ENCODE measurements at regions not wholly inside any gene's neighbourhood (a gene's known extent, or its start where the extent isn't known, plus 50 kb on each side); places are given as distances from the start of the nearest gene placed in this dataset.

- H3K4me3 ChIP-seq (ENCODE audit: low read depth in 1 of 2, low read length in 2 of 2): no peak overlapping the region
- no peak overlapping the region for H3K9ac ChIP-seq (ENCODE audit: low read length)
- H3K27ac ChIP-seq (ENCODE audit: low read depth, low read length): no peak overlapping the region
- H3K36me3 ChIP-seq (ENCODE audit: insufficient read depth, low read length): no peaks in the 10 kb centered on the region
- H3K9me3 ChIP-seq (ENCODE audit: low read length): no peaks in the 10 kb centered on the region
- H3K27me3 ChIP-seq (ENCODE audit: control insufficient read depth in 1 of 2, insufficient read depth in 2 of 2, low read length in 2 of 2): no peaks in the 10 kb centered on the region
- H3K4me1 ChIP-seq (ENCODE audit: insufficient read depth, low read length): no peaks in the 10 kb centered on the region
These were observed 163.3 kb downstream of the CASP12 start for GRCh38 chr11:104734998-104735397.

- Histone ChIP-seq H3K9ac (ENCODE audit: low read length) (no peak overlapping the region), H3K9me3 (ENCODE audit: low read length) (no peaks in the 10 kb centered on the region), H3K4me1 (ENCODE audit: insufficient read depth, low read length) (no peaks in the 10 kb centered on the region)
These were observed 166.4 kb downstream of the CASP12 start for GRCh38 chr11:104731890-104732289.

GRCh38 chr11:104728927-104729326, 169.3 kb downstream of the CASP12 start:
- Histone ChIP-seq H3K9me3 (ENCODE audit: low read length) (no peaks in the 10 kb centered on the region), H3K27me3 (ENCODE audit: control insufficient read depth in 1 of 2, insufficient read depth in 2 of 2, low read length in 2 of 2) (no peaks in the 10 kb centered on the region), H3K9ac (ENCODE audit: low read length) (no peak overlapping the region), H3K27ac (ENCODE audit: low read depth, low read length) (no peak overlapping the region), H3K36me3 (ENCODE audit: insufficient read depth, low read length) (no peaks in the 10 kb centered on the region), H3K4me1 (ENCODE audit: insufficient read depth, low read length) (no peaks in the 10 kb centered on the region), H3K4me3 (ENCODE audit: low read depth in 1 of 2, low read length in 2 of 2) (no peak overlapping the region)

More at GRCh38 chr11:104731890-104732289, 166.4 kb downstream of the CASP12 start:
- H3K4me3 ChIP-seq (ENCODE audit: low read depth in 1 of 2, low read length in 2 of 2): no peak overlapping the region
- H3K27ac ChIP-seq (ENCODE audit: low read depth, low read length): no peak overlapping the region
- H3K27me3 ChIP-seq (ENCODE audit: control insufficient read depth in 1 of 2, insufficient read depth in 2 of 2, low read length in 2 of 2): no peaks in the 10 kb centered on the region
- H3K36me3 ChIP-seq (ENCODE audit: insufficient read depth, low read length): no peaks in the 10 kb centered on the region

GRCh38 chr11:104727768-104728167, 170.5 kb downstream of the CASP12 start:
- Histone ChIP-seq H3K9ac (ENCODE audit: low read length) (no peak overlapping the region), H3K4me3 (ENCODE audit: low read depth in 1 of 2, low read length in 2 of 2) (no peak overlapping the region), H3K27me3 (ENCODE audit: control insufficient read depth in 1 of 2, insufficient read depth in 2 of 2, low read length in 2 of 2) (no peaks in the 10 kb centered on the region), H3K36me3 (ENCODE audit: insufficient read depth, low read length) (no peaks in the 10 kb centered on the region), H3K4me1 (ENCODE audit: insufficient read depth, low read length) (no peaks in the 10 kb centered on the region), H3K9me3 (ENCODE audit: low read length) (no peaks in the 10 kb centered on the region), H3K27ac (ENCODE audit: low read depth, low read length) (no peak overlapping the region)

GRCh38 chr11:104727095-104727494, 171.2 kb downstream of the CASP12 start:
- no peaks in the 10 kb centered on the region for H3K27me3 ChIP-seq (ENCODE audit: control insufficient read depth in 1 of 2, insufficient read depth in 2 of 2, low read length in 2 of 2)
- H3K9me3 ChIP-seq (ENCODE audit: low read length): no peaks in the 10 kb centered on the region
- no peak overlapping the region for H3K4me3 ChIP-seq (ENCODE audit: low read depth in 1 of 2, low read length in 2 of 2)
- H3K36me3 ChIP-seq (ENCODE audit: insufficient read depth, low read length): no peaks in the 10 kb centered on the region
- H3K4me1 ChIP-seq (ENCODE audit: insufficient read depth, low read length): no peaks in the 10 kb centered on the region
- H3K27ac ChIP-seq (ENCODE audit: low read depth, low read length): no peak overlapping the region
- H3K9ac ChIP-seq (ENCODE audit: low read length): no peak overlapping the region

GRCh38 chr11:104725796-104726408, 172.4 kb downstream of the CASP12 start:
- Histone ChIP-seq H3K9me3 (ENCODE audit: low read length) (no peaks in the 10 kb centered on the region), H3K36me3 (ENCODE audit: insufficient read depth, low read length) (no peaks in the 10 kb centered on the region), H3K9ac (ENCODE audit: low read length) (no peak overlapping the region)

GRCh38 chr11:104713401-104713800, 184.9 kb downstream of the CASP12 start:
- Histone ChIP-seq H3K27ac (ENCODE audit: low read depth, low read length) (no peak overlapping the region), H3K36me3 (ENCODE audit: insufficient read depth, low read length) (no peaks in the 10 kb centered on the region), H3K4me3 (ENCODE audit: low read depth in 1 of 2, low read length in 2 of 2) (no peak overlapping the region), H3K9ac (ENCODE audit: low read length) (no peak overlapping the region), H3K9me3 (ENCODE audit: low read length) (no peaks in the 10 kb centered on the region), H3K27me3 (ENCODE audit: control insufficient read depth in 1 of 2, insufficient read depth in 2 of 2, low read length in 2 of 2) (no peaks in the 10 kb centered on the region), H3K4me1 (ENCODE audit: insufficient read depth, low read length) (no peaks in the 10 kb centered on the region)

More at GRCh38 chr11:104725796-104726408, 172.4 kb downstream of the CASP12 start:
- Histone ChIP-seq H3K4me3 (ENCODE audit: low read depth in 1 of 2, low read length in 2 of 2) (no peak overlapping the region), H3K27ac (ENCODE audit: low read depth, low read length) (no peak overlapping the region), H3K27me3 (ENCODE audit: control insufficient read depth in 1 of 2, insufficient read depth in 2 of 2, low read length in 2 of 2) (no peaks in the 10 kb centered on the region), H3K4me1 (ENCODE audit: insufficient read depth, low read length) (no peaks in the 10 kb centered on the region)

- Histone ChIP-seq H3K9me3 (ENCODE audit: low read length) (no peaks in the 10 kb centered on the region), H3K4me3 (ENCODE audit: low read depth in 1 of 2, low read length in 2 of 2) (no peak overlapping the region), H3K27ac (ENCODE audit: low read depth, low read length) (peak overlapping the region; percentile 41), H3K36me3 (ENCODE audit: insufficient read depth, low read length) (no peaks in the 10 kb centered on the region), H3K9ac (ENCODE audit: low read length) (no peak overlapping the region), H3K4me1 (ENCODE audit: insufficient read depth, low read length) (no peaks in the 10 kb centered on the region), H3K27me3 (ENCODE audit: control insufficient read depth in 1 of 2, insufficient read depth in 2 of 2, low read length in 2 of 2) (no peaks in the 10 kb centered on the region)
These were observed 192.6 kb downstream of the CASP12 start for GRCh38 chr11:104705490-104706190.

GRCh38 chr11:104704888-104705287, 193.4 kb downstream of the CASP12 start:
- Histone ChIP-seq H3K9me3 (ENCODE audit: low read length) (no peaks in the 10 kb centered on the region), H3K27me3 (ENCODE audit: control insufficient read depth in 1 of 2, insufficient read depth in 2 of 2, low read length in 2 of 2) (no peaks in the 10 kb centered on the region), H3K36me3 (ENCODE audit: insufficient read depth, low read length) (no peaks in the 10 kb centered on the region), H3K4me1 (ENCODE audit: insufficient read depth, low read length) (no peaks in the 10 kb centered on the region), H3K9ac (ENCODE audit: low read length) (no peak overlapping the region), H3K27ac (ENCODE audit: low read depth, low read length) (no peak overlapping the region), H3K4me3 (ENCODE audit: low read depth in 1 of 2, low read length in 2 of 2) (no peak overlapping the region)

GRCh38 chr11:104704146-104704830, 194.0 kb downstream of the CASP12 start:
- no peaks in the 10 kb centered on the region for H3K4me1 ChIP-seq (ENCODE audit: insufficient read depth, low read length)
- H3K27me3 ChIP-seq (ENCODE audit: control insufficient read depth in 1 of 2, insufficient read depth in 2 of 2, low read length in 2 of 2): no peaks in the 10 kb centered on the region
- H3K9ac ChIP-seq (ENCODE audit: low read length): no peak overlapping the region
- no peaks in the 10 kb centered on the region for H3K9me3 ChIP-seq (ENCODE audit: low read length)
- no peaks in the 10 kb centered on the region for H3K36me3 ChIP-seq (ENCODE audit: insufficient read depth, low read length)
- H3K27ac ChIP-seq (ENCODE audit: low read depth, low read length): no peak overlapping the region
- H3K4me3 ChIP-seq (ENCODE audit: low read depth in 1 of 2, low read length in 2 of 2): no peak overlapping the region

GRCh38 chr11:104700609-104701008, 197.7 kb downstream of the CASP12 start:
- Histone ChIP-seq H3K36me3 (ENCODE audit: insufficient read depth, low read length) (no peaks in the 10 kb centered on the region), H3K9me3 (ENCODE audit: low read length) (no peaks in the 10 kb centered on the region), H3K9ac (ENCODE audit: low read length) (no peak overlapping the region), H3K27ac (ENCODE audit: low read depth, low read length) (no peak overlapping the region), H3K4me1 (ENCODE audit: insufficient read depth, low read length) (no peaks in the 10 kb centered on the region), H3K4me3 (ENCODE audit: low read depth in 1 of 2, low read length in 2 of 2) (no peak overlapping the region), H3K27me3 (ENCODE audit: control insufficient read depth in 1 of 2, insufficient read depth in 2 of 2, low read length in 2 of 2) (no peaks in the 10 kb centered on the region)

All from muscle layer of colon (tissue), 2 donors.